Jurkat, Clone E6-1 (cell line): ENCODE measurements at regions not wholly inside any gene's neighbourhood (a gene's known extent, or its start where the extent isn't known, plus 50 kb on each side); places are given as distances from the start of the nearest gene placed in this dataset.

ENCODE experiments used
- DNase-seq: peaks from one replicate; pipeline ENCODE4 v3.0.0-alpha.2; 2011; ENCODE audit warnings: low read depth, low spot score
- H3K4me3 ChIP-seq: 2 replicates; pipeline ENCODE4 v1.5.1; 2011; ENCODE audit warnings: mild to moderate bottlenecking, low read length, control low read depth, moderate library complexity

GRCh38 chr2:144288438-144288837, 231.5 kb downstream of the ZEB2 start:
- no peak overlapping the region for H3K4me3 ChIP-seq
- DNase-seq: no peak

GRCh38 chr2:144285324-144285723, 234.6 kb downstream of the ZEB2 start:
- H3K4me3 ChIP-seq: no peak overlapping the region
- DNase-seq: no peak

- DNase-seq: no peak
- H3K4me3 ChIP-seq: no peak overlapping the region
These were observed 238.4 kb downstream of the ZEB2 start for GRCh38 chr2:144281476-144281875.

- no peak overlapping the region for H3K4me3 ChIP-seq
- DNase-seq: no peak
These were observed 239.9 kb downstream of the ZEB2 start for GRCh38 chr2:144280009-144280408.

- H3K4me3 ChIP-seq: no peak overlapping the region
- DNase-seq: no peak
These were observed 240.8 kb downstream of the ZEB2 start for GRCh38 chr2:144279165-144279564.

GRCh38 chr2:144277622-144278354, 242.1 kb downstream of the ZEB2 start:
- no peak for DNase-seq
- H3K4me3 ChIP-seq: no peak overlapping the region

GRCh38 chr2:144275340-144275739, 244.6 kb downstream of the ZEB2 start:
- H3K4me3 ChIP-seq: no peak overlapping the region
- DNase-seq: no peak

- no peak overlapping the region for H3K4me3 ChIP-seq
- DNase-seq: no peak
These were observed 245.8 kb downstream of the ZEB2 start for GRCh38 chr2:144274131-144274530.

GRCh38 chr2:144270951-144271350, 249.0 kb downstream of the ZEB2 start:
- DNase-seq: no peak
- no peak overlapping the region for H3K4me3 ChIP-seq

- no peak overlapping the region for H3K4me3 ChIP-seq
- DNase-seq: no peak
These were observed 251.8 kb downstream of the ZEB2 start for GRCh38 chr2:144268036-144268678.

- no peak for DNase-seq
- no peak overlapping the region for H3K4me3 ChIP-seq
These were observed 252.7 kb downstream of the ZEB2 start for GRCh38 chr2:144267239-144267638.

GRCh38 chr2:144265654-144266053, 254.3 kb downstream of the ZEB2 start:
- DNase-seq: no peak
- H3K4me3 ChIP-seq: no peak overlapping the region

- no peak for DNase-seq
- no peak overlapping the region for H3K4me3 ChIP-seq
These were observed 258.0 kb downstream of the ZEB2 start for GRCh38 chr2:144261966-144262365.

- no peak for DNase-seq
- no peak overlapping the region for H3K4me3 ChIP-seq
These were observed 258.6 kb downstream of the ZEB2 start for GRCh38 chr2:144261336-144261735.

- DNase-seq: no peak
- H3K4me3 ChIP-seq: no peak overlapping the region
These were observed 260.6 kb downstream of the ZEB2 start for GRCh38 chr2:144259332-144259731.

- no peak for DNase-seq
- H3K4me3 ChIP-seq: no peak overlapping the region
These were observed 261.8 kb downstream of the ZEB2 start for GRCh38 chr2:144258154-144258553.

- no peak for DNase-seq
These were observed 262.8 kb downstream of the ZEB2 start for GRCh38 chr2:144256996-144257707.

GRCh38 chr2:144254342-144255235, 265.3 kb downstream of the ZEB2 start:
- no peak for DNase-seq
- no peak overlapping the region for H3K4me3 ChIP-seq

More at GRCh38 chr2:144256996-144257707, 262.8 kb downstream of the ZEB2 start:
- no peak overlapping the region for H3K4me3 ChIP-seq

- DNase-seq: no peak
These were observed 266.2 kb downstream of the ZEB2 start for GRCh38 chr2:144253743-144254142.

More at GRCh38 chr2:144253743-144254142, 266.2 kb downstream of the ZEB2 start:
- no peak overlapping the region for H3K4me3 ChIP-seq
